ENCODE measurements at regions not wholly inside any gene's neighbourhood (a gene's known extent, or its start where the extent isn't known, plus 50 kb on each side); places are given as distances from the start of the nearest gene placed in this dataset.

- H3K9me3 ChIP-seq (ENCODE audit: control insufficient read depth in 1 of 2, insufficient read depth in 1 of 2, low read depth in 1 of 2, low read length in 2 of 2) = peaks cover 9 to 38% of the 10 kb centered on the region in 2 experiments; a peak in 2 of 4 replicates
- no peaks in the 10 kb centered on the region for H3K27me3 ChIP-seq (ENCODE audit: insufficient read depth, low read length)
- H3K4me1 ChIP-seq (ENCODE audit: control insufficient read depth in 1 of 2, insufficient read depth in 2 of 2, low read length in 2 of 2) = no peaks in the 10 kb centered on the region
- ChIA-PET POLR2A (no interaction called here), RAD21 (ENCODE audit: low non-redundant PET in 1 of 2, low total read pairs in 2 of 2, uncharacterized antibody in 2 of 2, unreplicated experiment in 2 of 2) (no interaction called here), CTCF (no interaction called here)
- H3K4me3 ChIP-seq (replicated peaks in 1 of 2; ENCODE audit: low read depth in 1 of 2, low read length in 2 of 2) = no peak overlapping the region
- intact Hi-C loops (cut with micrococcal nuclease) = no loop called here
- no peaks in the 10 kb centered on the region for H3K9me2 ChIP-seq (ENCODE audit: insufficient read depth)
- DNase-seq (ENCODE audit: low read depth, low spot score) (no peak), ATAC-seq (no peak)
- no peak overlapping the region for H3K4me2 ChIP-seq (ENCODE audit: low read length)
- H3K79me2 ChIP-seq (ENCODE audit: insufficient read depth, low read length) = no peaks in the 10 kb centered on the region
- TF ChIP-seq SRF (IDR thresholded peaks at IDR 0.05; ENCODE audit: low read depth) = no peak
- TF ChIP-seq FOSL1 (IDR thresholded peaks at IDR 0.05; ENCODE audit: low read depth) = no peak
- TF ChIP-seq EZH2 (IDR thresholded peaks at IDR 0.05) = no peak
- TF ChIP-seq ZBTB33 (IDR thresholded peaks at IDR 0.05; ENCODE audit: extremely low read depth, insufficient replicate concordance, low read length) = no peak
- no peak for TF ChIP-seq CBX3 (IDR thresholded peaks at IDR 0.05; ENCODE audit: low read depth)
- no peak for TF ChIP-seq REST (IDR thresholded peaks at IDR 0.05; ENCODE audit: low read depth)
- TF ChIP-seq POLR2AphosphoS5 (IDR thresholded peaks at IDR 0.05; ENCODE audit: low read depth, low read length) = no peak
- TF ChIP-seq SIN3A (IDR thresholded peaks at IDR 0.05; ENCODE audit: low read depth) = no peak
- no peak for TF ChIP-seq POLR2A (IDR thresholded peaks at IDR 0.05; ENCODE audit: borderline replicate concordance, extremely low read depth, insufficient read depth, insufficient read length)
- TF ChIP-seq CTCF (IDR thresholded peaks at IDR 0.05 in 2 of 3, conservative IDR thresholded peaks at IDR 0.05 in 1 of 3; ENCODE audit: borderline replicate concordance in 1 of 3, insufficient read depth in 1 of 3, low read depth in 2 of 3, low read length in 2 of 3) = no peak
- no peak for TF ChIP-seq ZFX (IDR thresholded peaks at IDR 0.05)
- TF ChIP-seq, protein P1, sequence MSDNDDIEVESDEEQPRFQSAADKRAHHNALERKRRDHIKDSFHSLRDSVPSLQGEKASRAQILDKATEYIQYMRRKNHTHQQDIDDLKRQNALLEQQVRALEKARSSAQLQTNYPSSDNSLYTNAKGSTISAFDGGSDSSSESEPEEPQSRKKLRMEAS (IDR thresholded peaks at IDR 0.05) = no peak
- no peak for TF ChIP-seq EGR1 (IDR thresholded peaks at IDR 0.05; ENCODE audit: low read depth)
- TF ChIP-seq YY1 (IDR thresholded peaks at IDR 0.05; ENCODE audit: extremely low read depth, insufficient replicate concordance, low read depth, low read length) = no peak
- TF ChIP-seq JUND (IDR thresholded peaks at IDR 0.05) = no peak
- TF ChIP-seq ELF1 (IDR thresholded peaks at IDR 0.05; ENCODE audit: borderline replicate concordance, low read depth) = no peak
- H2AFZ ChIP-seq (ENCODE audit: low read depth, low read length, poor library complexity, severe bottlenecking) = no peak overlapping the region
- H3K36me3 ChIP-seq (ENCODE audit: control insufficient read depth in 1 of 2, insufficient read depth in 2 of 2, low read length in 2 of 2) = no peaks in the 10 kb centered on the region
- H4K20me1 ChIP-seq (ENCODE audit: insufficient read depth) = no peaks in the 10 kb centered on the region
- no peak overlapping the region for H3K9ac ChIP-seq (ENCODE audit: low read length)
- no TSS peak for BruUV-seq (replicated peaks)
- no peak overlapping the region for H3K27ac ChIP-seq (ENCODE audit: low read depth, low read length)
These were observed 515.8 kb upstream of the SALL1 start for GRCh38 chr16:51666821-51667220.
